ENCODE measurements at regions not wholly inside any gene's neighbourhood (a gene's known extent, or its start where the extent isn't known, plus 50 kb on each side); places are given as distances from the start of the nearest gene placed in this dataset.

DNA sequence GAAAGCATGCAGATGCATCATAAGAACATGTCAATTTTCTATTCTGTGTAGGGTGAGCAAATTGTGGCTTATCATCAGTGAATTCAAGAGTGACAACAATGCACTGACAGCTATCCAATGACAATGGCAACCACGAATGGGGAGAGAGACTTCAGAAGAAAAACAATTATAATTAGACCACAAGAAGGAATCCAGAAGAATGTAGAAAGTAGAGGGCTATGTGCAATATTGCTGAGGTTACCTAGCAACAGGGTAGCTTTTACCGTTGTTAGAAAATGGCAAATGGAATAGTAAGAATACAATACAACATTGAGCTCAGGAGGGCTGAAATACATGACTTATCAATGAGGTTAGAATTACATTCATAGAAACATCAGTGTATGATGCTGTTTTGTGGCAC lies 71.1 kb upstream of the SESTD1 start:
- Histone ChIP-seq H3K36me3 (ENCODE audit: insufficient read depth, low read length) (no peaks in the 10 kb centered on the region), H3K4me1 (ENCODE audit: insufficient read depth, low read length, poor library complexity, severe bottlenecking) (peaks cover 10% of the 10 kb centered on the region), H3K4me2 (ENCODE audit: low read depth, low read length, poor library complexity, severe bottlenecking) (no peak overlapping the region), H3K9me2 (replicated peaks; ENCODE audit: low read depth, low read length) (no peaks in the 10 kb centered on the region), H3F3A (ENCODE audit: low read depth) (no peaks in the 10 kb centered on the region), H3K4me3 (ENCODE audit: low read length, poor library complexity, severe bottlenecking) (no peak overlapping the region), H4K20me1 (ENCODE audit: insufficient read depth, low read length, poor library complexity, severe bottlenecking) (no peaks in the 10 kb centered on the region), H3K79me2 (ENCODE audit: insufficient read depth, low read length) (no peaks in the 10 kb centered on the region), H3K9me3 (ENCODE audit: insufficient read depth, low read depth, low read length) (no peaks in the 10 kb centered on the region), H2AFZ (ENCODE audit: low read length) (no peak overlapping the region), H3K9ac (ENCODE audit: low read depth, low read length, poor library complexity, severe bottlenecking) (no peak overlapping the region), H3K27me3 (ENCODE audit: insufficient read depth, low read length, poor library complexity, severe bottlenecking) (no peaks in the 10 kb centered on the region)
- TF ChIP-seq EZH2phosphoT487 (IDR thresholded peaks at IDR 0.05; ENCODE audit: borderline replicate concordance) = no peak
- TF ChIP-seq, protein P1, sequence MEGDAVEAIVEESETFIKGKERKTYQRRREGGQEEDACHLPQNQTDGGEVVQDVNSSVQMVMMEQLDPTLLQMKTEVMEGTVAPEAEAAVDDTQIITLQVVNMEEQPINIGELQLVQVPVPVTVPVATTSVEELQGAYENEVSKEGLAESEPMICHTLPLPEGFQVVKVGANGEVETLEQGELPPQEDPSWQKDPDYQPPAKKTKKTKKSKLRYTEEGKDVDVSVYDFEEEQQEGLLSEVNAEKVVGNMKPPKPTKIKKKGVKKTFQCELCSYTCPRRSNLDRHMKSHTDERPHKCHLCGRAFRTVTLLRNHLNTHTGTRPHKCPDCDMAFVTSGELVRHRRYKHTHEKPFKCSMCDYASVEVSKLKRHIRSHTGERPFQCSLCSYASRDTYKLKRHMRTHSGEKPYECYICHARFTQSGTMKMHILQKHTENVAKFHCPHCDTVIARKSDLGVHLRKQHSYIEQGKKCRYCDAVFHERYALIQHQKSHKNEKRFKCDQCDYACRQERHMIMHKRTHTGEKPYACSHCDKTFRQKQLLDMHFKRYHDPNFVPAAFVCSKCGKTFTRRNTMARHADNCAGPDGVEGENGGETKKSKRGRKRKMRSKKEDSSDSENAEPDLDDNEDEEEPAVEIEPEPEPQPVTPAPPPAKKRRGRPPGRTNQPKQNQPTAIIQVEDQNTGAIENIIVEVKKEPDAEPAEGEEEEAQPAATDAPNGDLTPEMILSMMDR (conservative IDR thresholded peaks at IDR 0.05; ENCODE audit: low read length) = no peak

DNA sequence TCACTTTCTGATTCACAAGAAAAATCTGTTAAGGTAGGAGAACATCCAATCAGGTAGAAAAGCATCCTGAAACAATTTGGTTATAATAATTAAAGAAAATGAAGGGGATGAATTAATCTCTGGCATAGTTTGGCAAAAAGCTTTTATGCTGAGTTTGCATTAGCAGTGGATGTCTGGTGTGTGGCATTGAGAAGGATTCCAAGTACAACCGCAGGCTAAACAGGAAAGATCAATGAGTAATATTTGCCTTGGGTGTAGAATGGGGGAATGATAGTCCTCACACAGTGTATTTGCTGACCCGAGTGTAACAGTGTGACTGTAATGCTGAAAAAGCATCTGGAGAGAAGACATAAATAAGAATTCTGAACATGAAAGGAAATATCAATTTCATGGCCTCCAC lies 68.3 kb upstream of the SESTD1 start:
- no peak overlapping the region; the same call in 1 of the 2 replicates for H2AFZ ChIP-seq (ENCODE audit: low read length)
- no peak overlapping the region for H3K9ac ChIP-seq (ENCODE audit: low read depth, low read length, poor library complexity, severe bottlenecking)
- H3F3A ChIP-seq (ENCODE audit: low read depth) = no peaks in the 10 kb centered on the region
- H3K9me3 ChIP-seq (ENCODE audit: insufficient read depth, low read depth, low read length) = no peaks in the 10 kb centered on the region
- no peak overlapping the region for H3K4me3 ChIP-seq (ENCODE audit: low read length, poor library complexity, severe bottlenecking)
- peaks cover 10% of the 10 kb centered on the region for H3K4me1 ChIP-seq (ENCODE audit: insufficient read depth, low read length, poor library complexity, severe bottlenecking)
- TF ChIP-seq, protein P1 (conservative IDR thresholded peaks at IDR 0.05; ENCODE audit: low read length) = no peak
- no peak for TF ChIP-seq EZH2phosphoT487 (IDR thresholded peaks at IDR 0.05; ENCODE audit: borderline replicate concordance)
- H4K20me1 ChIP-seq (ENCODE audit: insufficient read depth, low read length, poor library complexity, severe bottlenecking) = no peaks in the 10 kb centered on the region
- H3K9me2 ChIP-seq (replicated peaks; ENCODE audit: low read depth, low read length) = no peaks in the 10 kb centered on the region
- H3K79me2 ChIP-seq (ENCODE audit: insufficient read depth, low read length) = no peaks in the 10 kb centered on the region
- no peak overlapping the region for H3K4me2 ChIP-seq (ENCODE audit: low read depth, low read length, poor library complexity, severe bottlenecking)
- H3K36me3 ChIP-seq (ENCODE audit: insufficient read depth, low read length) = no peaks in the 10 kb centered on the region
- H3K27me3 ChIP-seq (ENCODE audit: insufficient read depth, low read length, poor library complexity, severe bottlenecking) = no peaks in the 10 kb centered on the region

DNA sequence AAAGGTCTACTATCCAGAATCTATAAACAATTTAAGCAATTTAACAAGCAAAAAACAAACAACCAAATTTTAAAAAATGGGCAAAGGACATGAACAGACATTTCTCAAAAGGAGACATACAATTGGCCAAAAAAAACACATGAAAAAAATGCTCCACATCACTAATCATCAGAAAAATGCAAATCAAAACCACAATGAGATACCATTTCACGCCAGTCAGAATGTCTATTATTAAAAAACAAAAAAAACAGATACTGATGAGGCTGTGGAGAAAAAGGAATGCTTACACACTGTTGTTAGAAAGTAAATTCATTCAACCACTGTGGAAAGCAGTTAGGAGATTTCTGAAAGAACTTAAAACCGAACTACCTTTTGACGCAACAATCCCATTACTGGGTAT lies 66.4 kb upstream of the SESTD1 start:
- peaks cover 10% of the 10 kb centered on the region for H3K4me1 ChIP-seq (ENCODE audit: insufficient read depth, low read length, poor library complexity, severe bottlenecking)
- H3K9ac ChIP-seq (ENCODE audit: low read depth, low read length, poor library complexity, severe bottlenecking) = no peak overlapping the region
- no peaks in the 10 kb centered on the region for H3K9me2 ChIP-seq (replicated peaks; ENCODE audit: low read depth, low read length)
- H3K79me2 ChIP-seq (ENCODE audit: insufficient read depth, low read length) = no peaks in the 10 kb centered on the region
- no peak overlapping the region for H3K4me2 ChIP-seq (ENCODE audit: low read depth, low read length, poor library complexity, severe bottlenecking)
- H3K36me3 ChIP-seq (ENCODE audit: insufficient read depth, low read length) = no peaks in the 10 kb centered on the region
- no peak overlapping the region for H2AFZ ChIP-seq (ENCODE audit: low read length)
- no peaks in the 10 kb centered on the region for H3K27me3 ChIP-seq (ENCODE audit: insufficient read depth, low read length, poor library complexity, severe bottlenecking)
- H4K20me1 ChIP-seq (ENCODE audit: insufficient read depth, low read length, poor library complexity, severe bottlenecking) = no peaks in the 10 kb centered on the region
- no peaks in the 10 kb centered on the region for H3K9me3 ChIP-seq (ENCODE audit: insufficient read depth, low read depth, low read length)
- H3F3A ChIP-seq (ENCODE audit: low read depth) = no peaks in the 10 kb centered on the region
- no peak overlapping the region for H3K4me3 ChIP-seq (ENCODE audit: low read length, poor library complexity, severe bottlenecking)
- TF ChIP-seq, protein P1 (conservative IDR thresholded peaks at IDR 0.05; ENCODE audit: low read length) = no peak
- no peak for TF ChIP-seq EZH2phosphoT487 (IDR thresholded peaks at IDR 0.05; ENCODE audit: borderline replicate concordance)

All from Loucy (cell line).